Stimulated activated naive CD8-positive, alpha-beta T cell treated with anti-CD3 and anti-CD28 coated beads, Interleukin-15, amount 100 ng/mL, for 72 hours (primary cell): ENCODE measurements at regions not wholly inside any gene's neighbourhood (a gene's known extent, or its start where the extent isn't known, plus 50 kb on each side); places are given as distances from the start of the nearest gene placed in this dataset.
"Not testable (repeated sequence)": the region's sequence is repeated elsewhere in the genome, so short reads cannot be mapped to it uniquely, and the experiment has no call there.

Experiments used
- ATAC-seq: fragments of 150-1000 bp; cut with Tn5 transposase; 2 replicates; pipeline ENCODE4 v1.10.0; 2021; ENCODE audit warnings: mild to moderate bottlenecking, moderate library complexity
- DNase-seq, 2 donors: peaks; one replicate each; pipeline ENCODE4 v3.0.0; 2021 to 2022
- H3K27ac Mint-ChIP-seq, 2 donors: one replicate each; pipeline ENCODE4 v1.8.0; 2022; ENCODE audit warnings: mild to moderate bottlenecking in 2 of 2, mixed read lengths in 2 of 2, moderate library complexity in 2 of 2
- H3K27me3 Mint-ChIP-seq: one replicate; pipeline ENCODE4 v1.8.0; 2022; ENCODE audit warnings: mixed read lengths
- H3K4me1 Mint-ChIP-seq: one replicate; pipeline ENCODE4 v1.8.0; 2022; ENCODE audit warnings: mild to moderate bottlenecking, mixed read lengths
- H3K4me3 Mint-ChIP-seq, 2 donors: one replicate each; pipeline ENCODE4 v1.8.0; 2022; ENCODE audit warnings: mild to moderate bottlenecking in 2 of 2, mixed read lengths in 2 of 2, moderate library complexity in 1 of 2
- H3K9me3 Mint-ChIP-seq, 2 donors: one replicate each; pipeline ENCODE4 v1.8.0; 2022; ENCODE audit warnings: mixed read lengths in 2 of 2

DNA sequence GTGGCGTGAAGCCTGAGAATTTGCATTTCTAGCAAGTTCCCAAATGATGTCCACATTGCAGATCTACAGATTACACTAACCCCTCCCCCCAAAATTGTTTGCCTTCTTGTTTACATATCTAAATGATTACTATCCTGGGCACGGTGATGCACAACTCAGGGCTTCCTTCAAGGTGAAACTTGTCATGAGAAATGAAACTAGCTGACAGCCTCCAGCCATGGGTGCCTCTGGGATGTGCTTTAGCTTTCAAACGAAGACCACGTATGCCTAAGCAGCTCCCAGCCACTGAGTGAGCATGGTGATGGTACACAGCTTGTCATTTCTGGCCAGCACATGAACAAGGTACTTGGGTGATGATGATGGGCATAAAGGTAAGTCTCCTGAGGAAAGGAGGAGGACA is 464.8 kb upstream of the DDX18 start:
- peaks cover 9 to 25% of the 10 kb centered on the region in 2 donors for H3K9me3 Mint-ChIP-seq
- H3K4me1 Mint-ChIP-seq: no peaks in the 10 kb centered on the region
- DNase-seq (no peak), ATAC-seq (no peak)
- H3K4me3 Mint-ChIP-seq: no peak overlapping the region
- no peaks in the 10 kb centered on the region for H3K27me3 Mint-ChIP-seq
- no peak overlapping the region for H3K27ac Mint-ChIP-seq

DNA sequence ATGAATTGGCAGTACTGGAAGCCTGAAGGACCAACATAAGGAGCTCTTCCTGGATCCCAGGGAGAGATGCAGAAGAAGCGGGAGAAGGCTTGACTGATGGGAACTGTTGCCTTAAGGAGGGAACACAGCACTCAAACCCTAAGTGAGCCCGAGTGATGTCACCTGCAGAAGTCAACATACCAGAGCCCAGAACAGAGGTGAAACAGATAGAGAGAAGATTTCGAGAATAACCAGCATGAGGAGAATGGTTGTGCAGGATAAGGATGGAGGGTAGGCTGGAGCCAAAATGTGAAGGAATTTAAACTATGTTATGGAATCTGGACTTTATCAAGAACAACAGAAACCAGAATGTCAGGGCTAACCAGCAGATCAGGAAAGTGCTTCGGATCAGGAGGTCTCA is 463.1 kb upstream of the DDX18 start:
- Mint-ChIP-seq H3K27me3 (no peaks in the 10 kb centered on the region), H3K27ac (no peak overlapping the region)
- ATAC-seq: no peak

DNA sequence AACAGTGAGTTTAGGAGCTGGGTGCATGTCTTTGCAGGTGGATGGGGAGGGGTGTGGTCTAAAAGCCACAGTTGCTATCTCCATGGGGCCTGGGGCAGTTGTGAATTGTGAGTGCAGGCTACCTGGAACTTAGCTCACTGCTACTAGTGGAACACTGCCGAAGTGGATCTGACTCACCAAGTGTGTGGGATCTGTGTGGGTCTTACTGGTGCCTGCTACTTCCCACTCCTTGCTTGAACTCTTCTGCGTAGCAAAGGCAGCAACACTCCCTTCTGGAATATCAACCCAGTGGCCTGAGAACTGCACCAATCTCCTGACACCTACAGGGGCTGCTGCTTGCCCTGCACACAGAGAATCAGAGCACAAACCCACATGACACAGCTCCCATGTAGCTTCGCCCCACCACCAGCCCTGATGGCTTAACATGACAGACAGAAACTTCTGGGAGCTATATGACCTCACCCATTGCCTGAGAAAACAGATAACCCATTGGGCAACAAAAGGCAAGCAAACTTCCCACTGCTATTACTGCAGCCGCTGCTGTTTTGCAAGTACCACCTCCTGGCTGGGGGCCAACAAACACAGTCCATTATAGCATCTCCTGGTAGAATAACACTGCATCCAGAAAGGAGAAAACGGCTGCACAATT is 455.1 kb upstream of the DDX18 start:
- Mint-ChIP-seq H3K4me3 (no peak overlapping the region), H3K4me1 (no peaks in the 10 kb centered on the region), H3K27me3 (no peaks in the 10 kb centered on the region), H3K9me3 (peaks cover 7 to 18% of the 10 kb centered on the region in 2 donors), H3K27ac (no peak overlapping the region)
- ATAC-seq: no peak
- no peak for DNase-seq

More for the DNA sequence above, 463.1 kb upstream of the DDX18 start:
- Mint-ChIP-seq H3K9me3 (peaks cover 9 to 25% of the 10 kb centered on the region in 2 donors), H3K4me1 (no peaks in the 10 kb centered on the region), H3K4me3 (no peak overlapping the region)
- no peak for DNase-seq

DNA sequence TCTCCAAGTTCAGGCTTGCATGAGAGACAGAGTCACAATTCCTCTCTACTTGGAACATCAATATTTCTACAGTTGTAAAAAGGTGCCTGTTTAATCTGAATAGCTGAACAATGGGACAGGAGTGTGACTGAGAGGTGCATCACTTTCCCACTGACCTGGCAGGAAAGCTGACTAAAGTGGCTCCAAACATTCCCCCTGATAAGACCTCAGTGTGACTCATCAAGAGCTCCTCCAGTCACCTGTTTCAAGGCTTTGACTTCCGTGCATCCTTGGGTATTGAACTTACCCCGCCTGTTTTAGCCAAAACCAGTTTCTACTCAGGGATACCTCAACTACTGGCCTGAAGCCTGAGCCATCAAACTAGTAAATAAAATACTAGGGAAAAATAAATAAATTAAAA is 453.9 kb upstream of the DDX18 start:
- Mint-ChIP-seq H3K4me1 (no peaks in the 10 kb centered on the region), H3K9me3 (peaks cover 15 to 23% of the 10 kb centered on the region in 2 donors), H3K27me3 (no peaks in the 10 kb centered on the region), H3K27ac (no peak overlapping the region), H3K4me3 (no peak overlapping the region)
- no peak for DNase-seq
- ATAC-seq: no peak

DNA sequence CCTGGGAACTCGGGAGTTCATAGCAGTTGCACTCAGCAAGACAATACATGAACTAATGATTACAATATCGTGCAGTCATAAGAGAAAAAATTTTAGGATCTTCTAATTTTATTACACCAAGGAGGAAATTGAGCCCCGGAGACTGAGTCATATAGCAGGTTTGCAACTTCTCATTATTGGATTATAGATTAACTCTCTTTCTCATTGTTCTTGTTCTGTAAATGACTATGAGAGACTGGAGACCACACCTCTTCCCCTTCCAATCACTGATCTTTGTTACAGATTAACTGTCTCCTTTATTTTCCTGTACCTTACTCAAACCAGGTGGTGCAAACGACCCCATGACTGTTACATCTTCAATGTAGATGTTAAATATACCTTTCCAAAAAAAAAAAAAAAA is 435.8 kb upstream of the DDX18 start:
- H3K9me3 Mint-ChIP-seq: peaks cover 9 to 11% of the 10 kb centered on the region in 2 donors
- DNase-seq: no peak
- no peaks in the 10 kb centered on the region for H3K27me3 Mint-ChIP-seq
- H3K27ac Mint-ChIP-seq: no peak overlapping the region
- H3K4me1 Mint-ChIP-seq: no peaks in the 10 kb centered on the region
- H3K4me3 Mint-ChIP-seq: no peak overlapping the region
- no peak for ATAC-seq

DNA sequence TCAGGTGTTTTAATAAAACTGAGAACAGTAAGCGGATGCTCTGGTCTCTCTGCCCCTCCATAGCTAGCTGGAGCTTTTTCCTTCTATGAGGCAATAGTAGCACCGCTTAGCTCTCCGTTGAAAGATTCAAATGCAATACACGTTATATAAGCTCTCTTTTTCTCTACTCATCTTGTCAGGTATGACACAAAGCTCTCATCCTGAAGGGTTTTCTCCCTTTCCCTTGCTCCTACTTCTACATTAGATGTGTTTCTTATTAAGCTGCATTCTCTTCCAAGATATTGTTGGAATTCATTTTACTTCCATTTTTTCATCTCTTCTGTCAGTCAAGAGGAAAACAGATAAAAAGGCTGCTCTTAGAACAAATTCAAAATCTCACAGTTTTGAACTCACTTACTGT is 434.6 kb upstream of the DDX18 start:
- Mint-ChIP-seq H3K27me3 (no peaks in the 10 kb centered on the region), H3K9me3 (peaks cover 9 to 16% of the 10 kb centered on the region in 2 donors), H3K4me3 (no peak overlapping the region), H3K4me1 (no peaks in the 10 kb centered on the region), H3K27ac (no peak overlapping the region)
- ATAC-seq (no peak), DNase-seq (no peak)

- not testable (repeated sequence) for H3K27ac Mint-ChIP-seq, DNase-seq, H3K4me1 Mint-ChIP-seq, H3K27me3 Mint-ChIP-seq, ATAC-seq, H3K4me3 Mint-ChIP-seq
- H3K9me3 Mint-ChIP-seq: peaks cover 18% of the 10 kb centered on the region in 2 donors
Measured at GRCh38 chr2:117383997-117384396, 430.5 kb upstream of the DDX18 start.

DNA sequence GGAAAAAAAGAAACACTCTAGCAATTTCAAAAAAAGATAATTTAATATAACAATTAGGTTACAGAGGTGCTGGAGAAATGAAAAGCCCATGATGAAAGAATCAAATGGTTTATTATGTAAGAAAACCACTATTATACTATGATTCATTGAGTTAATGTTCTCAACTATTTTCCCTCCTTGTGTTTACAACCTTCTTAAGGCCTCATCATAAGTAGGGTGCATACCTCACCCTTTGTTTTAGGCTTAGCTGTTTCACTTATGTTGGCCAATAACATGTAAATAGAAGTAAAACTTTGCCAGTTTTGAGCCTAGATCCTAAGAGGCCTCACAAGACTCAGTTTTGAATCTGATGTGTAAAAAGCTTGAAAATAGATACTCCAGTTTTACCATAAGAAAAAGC is 418.3 kb upstream of the DDX18 start:
- peaks cover 15 to 22% of the 10 kb centered on the region in 2 donors for H3K9me3 Mint-ChIP-seq
- no peaks in the 10 kb centered on the region for H3K27me3 Mint-ChIP-seq
- no peaks in the 10 kb centered on the region for H3K4me1 Mint-ChIP-seq
- H3K4me3 Mint-ChIP-seq: no peak overlapping the region
- ATAC-seq (no peak), DNase-seq (no peak)
- no peak overlapping the region for H3K27ac Mint-ChIP-seq

DNA sequence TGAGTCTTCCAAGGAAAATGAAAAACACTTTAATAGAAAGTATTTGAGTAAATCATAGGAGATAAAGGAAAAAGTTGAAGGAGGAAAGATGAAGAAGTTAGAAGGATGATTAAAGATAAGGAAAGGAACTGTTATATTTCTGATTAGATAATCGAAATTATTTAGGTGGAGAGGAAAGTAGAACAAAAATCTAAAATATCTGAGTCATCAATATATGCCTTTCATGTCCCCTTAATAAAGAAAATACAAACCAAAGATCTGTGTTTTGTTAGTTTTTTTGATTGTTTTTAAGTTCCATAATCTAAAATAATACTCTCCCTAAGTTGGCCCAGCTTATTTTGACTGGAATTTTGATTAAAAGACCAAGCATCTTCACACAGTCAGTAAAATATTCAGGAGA is 412.9 kb upstream of the DDX18 start:
- no peaks in the 10 kb centered on the region for H3K4me1 Mint-ChIP-seq
- no peak for DNase-seq
- no peak overlapping the region for H3K4me3 Mint-ChIP-seq
- H3K27me3 Mint-ChIP-seq: no peaks in the 10 kb centered on the region
- H3K9me3 Mint-ChIP-seq: peaks cover 9 to 20% of the 10 kb centered on the region in 2 donors
- no peak for ATAC-seq
- no peak overlapping the region for H3K27ac Mint-ChIP-seq

GRCh38 chr2:117406443-117406842 is 408.0 kb upstream of the DDX18 start:
- DNase-seq: no peak
- ATAC-seq: no peak
- no peak overlapping the region for H3K4me3 Mint-ChIP-seq
- H3K27ac Mint-ChIP-seq: no peak overlapping the region
- H3K27me3 Mint-ChIP-seq: no peaks in the 10 kb centered on the region
- no peaks in the 10 kb centered on the region for H3K4me1 Mint-ChIP-seq
- peaks cover 7 to 9% of the 10 kb centered on the region in 2 donors for H3K9me3 Mint-ChIP-seq

GRCh38 chr2:117407746-117408145 is 406.7 kb upstream of the DDX18 start:
- Mint-ChIP-seq H3K4me3 (no peak overlapping the region), H3K27ac (no peak overlapping the region), H3K27me3 (no peaks in the 10 kb centered on the region), H3K4me1 (no peaks in the 10 kb centered on the region), H3K9me3 (peaks cover 7 to 9% of the 10 kb centered on the region in 2 donors)
- ATAC-seq (no peak), DNase-seq (no peak)

DNA sequence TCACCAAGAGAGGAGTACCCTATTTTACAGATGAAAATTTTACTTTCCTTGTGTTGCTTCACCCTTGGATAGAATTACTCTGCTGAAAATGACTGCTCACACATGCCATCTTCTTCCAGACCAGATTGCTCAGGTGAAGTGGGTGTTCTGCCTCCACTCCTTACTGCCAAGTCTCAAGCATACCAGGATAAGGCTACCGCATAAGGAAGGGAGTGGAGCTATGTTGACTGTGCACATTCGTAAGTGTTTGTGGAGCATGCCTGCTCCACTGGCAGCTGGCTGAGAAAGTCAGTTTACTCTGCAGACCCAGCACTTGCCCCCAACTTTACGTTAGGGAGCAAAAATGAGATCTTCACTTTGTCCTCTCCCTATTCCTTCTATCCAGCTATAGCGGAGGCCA is 405.0 kb upstream of the DDX18 start:
- Mint-ChIP-seq H3K27me3 (no peaks in the 10 kb centered on the region), H3K4me3 (no peak overlapping the region), H3K27ac (no peak overlapping the region), H3K9me3 (peaks cover 7 to 9% of the 10 kb centered on the region in 2 donors), H3K4me1 (no peaks in the 10 kb centered on the region)
- DNase-seq (no peak), ATAC-seq (no peak)

GRCh38 chr2:117411983-117412382 is 402.5 kb upstream of the DDX18 start:
- no peak overlapping the region for H3K4me3 Mint-ChIP-seq
- DNase-seq (no peak), ATAC-seq (no peak)
- peaks cover 5 to 6% of the 10 kb centered on the region in 2 donors for H3K9me3 Mint-ChIP-seq
- no peak overlapping the region for H3K27ac Mint-ChIP-seq
- H3K27me3 Mint-ChIP-seq: no peaks in the 10 kb centered on the region
- no peaks in the 10 kb centered on the region for H3K4me1 Mint-ChIP-seq

GRCh38 chr2:117432746-117433145 is 381.7 kb upstream of the DDX18 start:
- Mint-ChIP-seq H3K9me3 (peaks cover 0 to 8% of the 10 kb centered on the region in 2 donors), H3K27ac (no peak overlapping the region), H3K27me3 (no peaks in the 10 kb centered on the region), H3K4me3 (no peak overlapping the region), H3K4me1 (no peaks in the 10 kb centered on the region)
- no peak for DNase-seq
- ATAC-seq: no peak

GRCh38 chr2:117436697-117437096 is 377.8 kb upstream of the DDX18 start:
- ATAC-seq (no peak), DNase-seq (no peak)
- Mint-ChIP-seq H3K4me1 (no peaks in the 10 kb centered on the region), H3K27me3 (no peaks in the 10 kb centered on the region), H3K27ac (no peak overlapping the region), H3K4me3 (no peak overlapping the region), H3K9me3 (peaks cover 0 to 8% of the 10 kb centered on the region in 2 donors)

DNA sequence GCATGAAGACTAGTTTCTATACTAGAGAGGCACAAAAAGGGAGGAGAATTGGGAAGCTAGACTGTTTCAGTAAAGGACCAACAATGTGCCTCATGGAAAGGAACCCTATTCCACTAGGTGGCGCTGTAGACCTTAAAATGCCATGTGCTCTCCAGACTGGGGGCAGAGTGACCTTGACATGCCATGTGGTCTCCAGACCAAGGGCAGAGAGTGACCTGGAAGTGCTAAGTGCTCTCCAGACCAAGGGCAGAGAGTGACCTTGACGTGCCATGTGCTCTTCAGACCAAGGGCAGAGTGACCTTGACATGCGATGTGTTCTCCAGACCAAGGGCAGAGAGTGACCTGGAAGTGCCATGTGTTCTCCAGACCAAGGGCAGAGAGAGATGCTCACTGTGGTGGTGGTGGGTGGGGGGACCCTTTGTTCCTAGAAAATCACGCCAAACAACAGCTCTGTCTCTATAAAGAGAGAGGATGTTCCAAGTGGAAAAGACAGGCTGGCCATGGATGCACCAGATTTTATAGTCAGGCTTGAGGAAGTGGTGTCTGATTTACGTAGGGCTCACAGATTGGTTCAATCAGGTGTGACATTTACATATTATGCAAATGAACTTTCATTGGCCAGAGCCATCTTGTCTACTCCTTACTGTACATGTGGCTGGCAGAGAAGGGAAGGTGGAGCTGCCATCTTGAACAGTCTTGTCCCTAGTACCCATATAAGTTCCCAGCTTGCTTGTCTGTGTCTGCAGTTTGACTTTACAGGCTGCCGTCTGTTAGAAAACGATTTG is 344.0 kb upstream of the DDX18 start:
- DNase-seq (peak; percentile 7 to 20), ATAC-seq (no peak)
- H3K27ac Mint-ChIP-seq: no peak overlapping the region
- no peaks in the 10 kb centered on the region for H3K4me1 Mint-ChIP-seq
- H3K4me3 Mint-ChIP-seq: no peak overlapping the region
- H3K9me3 Mint-ChIP-seq: peaks cover 12 to 14% of the 10 kb centered on the region in 2 donors
- no peaks in the 10 kb centered on the region for H3K27me3 Mint-ChIP-seq
